Panc1 (cell line): ENCODE measurements at regions not wholly inside any gene's neighbourhood (a gene's known extent, or its start where the extent isn't known, plus 50 kb on each side); places are given as distances from the start of the nearest gene placed in this dataset.

Experiments used
- ATAC-seq: fragments of 200-7000 bp; cut with Tn5 transposase; 2 replicates; pipeline ENCODE4 v1.9.1; 2020; ENCODE audit warnings: mild to moderate bottlenecking, moderate library complexity
- BruUV-seq: library from RNA; stranded (reverse); fragments of 400-500 nt; replicated peaks from 2 replicates; lab custom pipeline; 2021; lab: Mats Ljungman, UMichigan
- CTCF ChIA-PET: fragments of 300-600 bp; sonication (Branson Sonifier 250); formaldehyde crosslinking; loops from one replicate; lab custom pipeline; 2022; ENCODE audit warnings: antibody characterized with exemption; lab: Charles Lee
- POLR2A ChIA-PET: fragments of 300-600 bp; sonication (Branson Sonifier 250); formaldehyde crosslinking; loops from one replicate; lab custom pipeline; 2022; ENCODE audit warnings: antibody characterized with exemption; lab: Charles Lee
- DNase-seq: peaks from one replicate; pipeline ENCODE4 v3.0.0-alpha.2; 2010; ENCODE audit warnings: low read depth, low spot score
- H3K27ac ChIP-seq: 2 replicates; pipeline ENCODE4 v1.5.1; 2011; ENCODE audit warnings: mild to moderate bottlenecking, low read length, inconsistent platforms
- H3K27me3 ChIP-seq: fragments of 200-500 bp; sonication (Bioruptor generic); 2 replicates; pipeline ENCODE4 v1.6.0; 2014; ENCODE audit warnings: low read length, inconsistent platforms; ENCODE audit not compliant: control insufficient read depth, insufficient read depth
- H3K36me3 ChIP-seq: fragments of 200-500 bp; sonication (Bioruptor generic); 2 replicates; pipeline ENCODE4 v1.5.1; 2014; ENCODE audit warnings: inconsistent platforms, mild to moderate bottlenecking, low read length, moderate library complexity; ENCODE audit not compliant: control insufficient read depth, insufficient read depth
- H3K4me1 ChIP-seq: 2 replicates; pipeline ENCODE4 v1.5.1; 2011; ENCODE audit warnings: inconsistent platforms, mild to moderate bottlenecking, low read length, moderate library complexity; ENCODE audit not compliant: control insufficient read depth, insufficient read depth
- H3K4me3 ChIP-seq, 2 experiments: 2 replicates each; pipeline ENCODE4 v1.5.1; 2011 to 2012; ENCODE audit warnings: low read depth in 2 of 2, low read length in 2 of 2, mild to moderate bottlenecking in 2 of 2, inconsistent platforms in 1 of 2, moderate library complexity in 1 of 2
- H3K9me3 ChIP-seq: fragments of 200-500 bp; sonication (Bioruptor generic); 2 replicates; pipeline ENCODE4 v1.5.1; 2014; ENCODE audit warnings: low read depth, mild to moderate bottlenecking, inconsistent platforms, low read length, moderate library complexity; ENCODE audit not compliant: control insufficient read depth, insufficient read depth
- CTCF ChIP-seq: fragments of 450-650 bp; IDR thresholded peaks from 2 replicates; pipeline ENCODE4 v1.5.1; 2017; ENCODE audit warnings: mild to moderate bottlenecking
- POLR2AphosphoS5 ChIP-seq: IDR thresholded peaks from 2 replicates; pipeline ENCODE4 v1.6.1; 2012; ENCODE audit warnings: mild to moderate bottlenecking, low read depth, low read length, moderate library complexity
- REST ChIP-seq, 2 experiments: IDR thresholded peaks; 2 replicates each; pipeline ENCODE4 v1.6.1; 2011 to 2012; ENCODE audit warnings: low read depth in 2 of 2, control low read depth in 1 of 2, low read length in 1 of 2, mild to moderate bottlenecking in 1 of 2, moderate library complexity in 1 of 2; ENCODE audit not compliant: insufficient read depth in 1 of 2
- SIN3A ChIP-seq: IDR thresholded peaks from 2 replicates; pipeline ENCODE4 v1.6.1; 2012; ENCODE audit warnings: low read depth, mild to moderate bottlenecking, low read length, moderate library complexity, borderline replicate concordance; ENCODE audit not compliant: insufficient read depth
- TCF7L2 ChIP-seq: IDR thresholded peaks from 2 replicates; pipeline ENCODE4 v1.6.1; 2011; ENCODE audit warnings: mild to moderate bottlenecking, low read depth, low read length, inconsistent platforms
- in situ Hi-C: cut with HindIII; loops from 2 replicates; pipeline ENCODE4 v1.10.0; 2016; ENCODE audit warnings: low sequenced_read_pairs, low pct_unique_long_range_greater_than_20kb
- intact Hi-C: fragments of 100-400 bp; cut with micrococcal nuclease; formaldehyde crosslinking; loops from one replicate; pipeline ENCODE4 v1.10.0; 2022; ENCODE audit not compliant: unreplicated experiment

GRCh38 chrX:9373789-9374188, 91.1 kb upstream of the TBL1X start:
- Histone ChIP-seq H3K4me3 (no peak overlapping the region), H3K4me1 (no peaks in the 10 kb centered on the region), H3K9me3 (no peaks in the 10 kb centered on the region), H3K27ac (no peak overlapping the region), H3K36me3 (no peaks in the 10 kb centered on the region), H3K27me3 (no peaks in the 10 kb centered on the region)
- CTCF ChIA-PET: no interaction called here
- POLR2A ChIA-PET: no interaction called here
- no peak for TF ChIP-seq CTCF
- DNase-seq (no peak), ATAC-seq (no peak)
- in situ Hi-C loops: no loop called here
- BruUV-seq: no TSS peak
- intact Hi-C loops: no loop called here

GRCh38 chrX:9374555-9374954, 90.3 kb upstream of the TBL1X start:
- H3K36me3 ChIP-seq: no peaks in the 10 kb centered on the region
- H3K4me1 ChIP-seq: no peaks in the 10 kb centered on the region
- BruUV-seq: no TSS peak
- intact Hi-C loops (no loop called here), in situ Hi-C loops (no loop called here)
- no peak overlapping the region for H3K4me3 ChIP-seq
- no peak for TF ChIP-seq POLR2AphosphoS5
- TF ChIP-seq CTCF: no peak
- TF ChIP-seq SIN3A: no peak
- TF ChIP-seq REST (IDR thresholded peaks at IDR 0.05; ENCODE audit: insufficient read depth in 1 of 2, low read depth in 2 of 2, low read length in 1 of 2): no peak
- no peak for TF ChIP-seq TCF7L2
- H3K27ac ChIP-seq: no peak overlapping the region
- ATAC-seq (no peak), DNase-seq (no peak)
- no peaks in the 10 kb centered on the region for H3K9me3 ChIP-seq
- ChIA-PET CTCF (no interaction called here), POLR2A (no interaction called here)
- H3K27me3 ChIP-seq: no peaks in the 10 kb centered on the region

GRCh38 chrX:9376111-9376510, 88.7 kb upstream of the TBL1X start:
- Histone ChIP-seq H3K4me3 (no peak overlapping the region), H3K4me1 (no peaks in the 10 kb centered on the region), H3K27ac (no peak overlapping the region), H3K36me3 (no peaks in the 10 kb centered on the region), H3K27me3 (no peaks in the 10 kb centered on the region), H3K9me3 (no peaks in the 10 kb centered on the region)
- intact Hi-C loops: no loop called here
- DNase-seq: no peak
- ATAC-seq: no peak
- in situ Hi-C loops: no loop called here
- TF ChIP-seq CTCF (no peak), TCF7L2 (no peak), SIN3A (no peak), REST (IDR thresholded peaks at IDR 0.05; ENCODE audit: insufficient read depth in 1 of 2, low read depth in 2 of 2, low read length in 1 of 2) (no peak)
- no TSS peak for BruUV-seq
- CTCF ChIA-PET: no interaction called here
- POLR2A ChIA-PET: no interaction called here
